NCI-H774 (cell line): ENCODE measurements at regions not wholly inside any gene's neighbourhood (a gene's known extent, or its start where the extent isn't known, plus 50 kb on each side); places are given as distances from the start of the nearest gene placed in this dataset.

Experiments used
- DNase-seq: peaks from one replicate; lab custom pipeline; 2025; lab: John Stamatoyannopoulos, UW

GRCh38 chr5:58151414-58151813, 308.5 kb downstream of the PLK2 start:
- DNase-seq: no peak

GRCh38 chr5:58150926-58151325, 309.0 kb downstream of the PLK2 start:
- no peak for DNase-seq

- DNase-seq: no peak
Measured at GRCh38 chr5:58149746-58150145, 310.1 kb downstream of the PLK2 start.

- DNase-seq: no peak
Measured at GRCh38 chr5:58149345-58149744, 310.5 kb downstream of the PLK2 start.

- DNase-seq: no peak
Measured at GRCh38 chr5:58148254-58148775, 311.6 kb downstream of the PLK2 start.

GRCh38 chr5:58145397-58145934, 314.4 kb downstream of the PLK2 start:
- no peak for DNase-seq

GRCh38 chr5:58143727-58144126, 316.2 kb downstream of the PLK2 start:
- no peak for DNase-seq

GRCh38 chr5:58143181-58143580, 316.7 kb downstream of the PLK2 start:
- no peak for DNase-seq

- no peak for DNase-seq
Measured at GRCh38 chr5:58138791-58139190, 321.1 kb downstream of the PLK2 start.

GRCh38 chr5:58136406-58136805, 323.5 kb downstream of the PLK2 start:
- DNase-seq: no peak

GRCh38 chr5:58135571-58136335, 324.1 kb downstream of the PLK2 start:
- no peak for DNase-seq

- DNase-seq: no peak
Measured at GRCh38 chr5:58133631-58134296, 326.1 kb downstream of the PLK2 start.

- DNase-seq: no peak
Measured at GRCh38 chr5:58133216-58133615, 326.7 kb downstream of the PLK2 start.

GRCh38 chr5:58127255-58128220, 332.3 kb downstream of the PLK2 start:
- peak; percentile 60 for DNase-seq

GRCh38 chr5:58123501-58123900, 336.4 kb downstream of the PLK2 start:
- no peak for DNase-seq

- no peak for DNase-seq
Measured at GRCh38 chr5:58122848-58123392, 337.0 kb downstream of the PLK2 start.

GRCh38 chr5:58122157-58122556, 337.7 kb downstream of the PLK2 start:
- DNase-seq: no peak

GRCh38 chr5:58121391-58121790, 338.5 kb downstream of the PLK2 start:
- DNase-seq: no peak

GRCh38 chr5:58117542-58117941, 342.3 kb downstream of the PLK2 start:
- DNase-seq: no peak

GRCh38 chr5:58116346-58116745, 343.5 kb downstream of the PLK2 start:
- no peak for DNase-seq

GRCh38 chr5:58115811-58116210, 344.1 kb downstream of the PLK2 start:
- no peak for DNase-seq

- no peak for DNase-seq
Measured at GRCh38 chr5:58114324-58114723, 345.6 kb downstream of the PLK2 start.
